Liver (tissue), 8 donors: ENCODE measurements at regions not wholly inside any gene's neighbourhood (a gene's known extent, or its start where the extent isn't known, plus 50 kb on each side); places are given as distances from the start of the nearest gene placed in this dataset.

Experiments used
- DNase-seq: peaks from one replicate; pipeline ENCODE4 v3.0.0-alpha.2; 2017; ENCODE audit warnings: low spot score
- H3K27ac ChIP-seq, 2 donors: one replicate each; pipeline ENCODE4 v1.7.0; 2013; ENCODE audit warnings: inconsistent platforms in 2 of 2, low read length in 2 of 2, control low read depth in 1 of 2, low read depth in 1 of 2, mild to moderate bottlenecking in 1 of 2
- H3K27me3 ChIP-seq, 4 donors: one replicate each; pipeline versions ENCODE4 v1.6.1 to v1.7.0; 2013; ENCODE audit warnings: low read length in 3 of 4, inconsistent platforms in 1 of 4, mild to moderate bottlenecking in 1 of 4, moderate library complexity in 1 of 4; ENCODE audit not compliant: control insufficient read depth in 4 of 4, insufficient read depth in 4 of 4
- H3K36me3 ChIP-seq, 4 donors: one replicate each; pipeline versions ENCODE4 v1.6.1 to v1.7.0; 2013; ENCODE audit warnings: low read length in 3 of 4, mild to moderate bottlenecking in 3 of 4, low read depth in 1 of 4, moderate library complexity in 1 of 4; ENCODE audit not compliant: control insufficient read depth in 4 of 4, insufficient read depth in 3 of 4
- H3K4me1 ChIP-seq, 4 donors: one replicate each; pipeline versions ENCODE4 v1.6.1 to v1.7.0; 2013; ENCODE audit warnings: low read length in 3 of 4, mild to moderate bottlenecking in 3 of 4, moderate library complexity in 1 of 4; ENCODE audit not compliant: control insufficient read depth in 4 of 4, insufficient read depth in 4 of 4
- H3K4me3 ChIP-seq, 3 donors: one replicate each; pipeline versions ENCODE4 v1.6.1 to v1.7.0; 2013; ENCODE audit warnings: low read length in 3 of 3, control low read depth in 1 of 3, low read depth in 1 of 3, mild to moderate bottlenecking in 1 of 3
- H3K9ac ChIP-seq, 2 donors: one replicate each; pipeline ENCODE4 v1.7.0; 2013; ENCODE audit warnings: low read length in 2 of 2, mild to moderate bottlenecking in 2 of 2, moderate library complexity in 2 of 2, control low read depth in 1 of 2, low read depth in 1 of 2
- H3K9me3 ChIP-seq, 4 donors: one replicate each; pipeline versions ENCODE4 v1.6.1 to v1.7.0; 2013; ENCODE audit warnings: low read length in 3 of 4; ENCODE audit not compliant: control insufficient read depth in 4 of 4
- CTCF ChIP-seq: fragments of 150-350 bp; IDR thresholded peaks from 2 replicates; pipeline ENCODE4 v1.5.1; 2017; ENCODE audit warnings: improper control_type of control experiment, low read depth, low read length; ENCODE audit not compliant: missing input control
- EGR1 ChIP-seq, 2 donors: IDR thresholded peaks; 2 replicates each; pipeline ENCODE4 v1.6.1; 2016 to 2018; ENCODE audit warnings: antibody characterized with exemption in 2 of 2, low read depth in 2 of 2
- FOXA1 ChIP-seq: IDR thresholded peaks from 2 replicates; pipeline ENCODE4 v1.6.1; 2016; ENCODE audit warnings: antibody characterized with exemption
- FOXA2 ChIP-seq: IDR thresholded peaks from 2 replicates; pipeline ENCODE4 v1.6.1; 2016; ENCODE audit warnings: antibody characterized with exemption
- GABPA ChIP-seq, 2 donors: IDR thresholded peaks in 1 of 2; conservative IDR thresholded peaks in 1 of 2; 2 replicates each; pipeline ENCODE4 v1.6.1; 2016; ENCODE audit warnings: antibody characterized with exemption in 2 of 2, mild to moderate bottlenecking in 1 of 2, moderate library complexity in 1 of 2
- HNF4G ChIP-seq: IDR thresholded peaks from 2 replicates; pipeline ENCODE4 v1.6.1; 2016; ENCODE audit warnings: antibody characterized with exemption
- JUND ChIP-seq, 2 donors: IDR thresholded peaks; 2 replicates each; pipeline ENCODE4 v1.6.1; 2016; ENCODE audit warnings: antibody characterized with exemption in 2 of 2
- NR2F2 ChIP-seq: IDR thresholded peaks from 2 replicates; pipeline ENCODE4 v1.6.1; 2016; ENCODE audit warnings: antibody characterized with exemption
- RAD21 ChIP-seq, 2 donors: IDR thresholded peaks; 2 replicates each; pipeline ENCODE4 v1.6.1; 2016; ENCODE audit warnings: antibody characterized with exemption in 2 of 2, mild to moderate bottlenecking in 2 of 2
- RXRA ChIP-seq, 2 donors: IDR thresholded peaks; 2 replicates each; pipeline ENCODE4 v1.6.1; 2017 to 2018; ENCODE audit warnings: antibody characterized with exemption in 2 of 2, mild to moderate bottlenecking in 1 of 2
- SP1 ChIP-seq: IDR thresholded peaks from 2 replicates; pipeline ENCODE4 v1.6.1; 2018; ENCODE audit warnings: antibody characterized with exemption, mild to moderate bottlenecking
- TAF1 ChIP-seq: conservative IDR thresholded peaks from 2 replicates; pipeline ENCODE4 v1.6.1; 2016; ENCODE audit warnings: antibody characterized with exemption, mild to moderate bottlenecking
- YY1 ChIP-seq: IDR thresholded peaks from 2 replicates; pipeline ENCODE4 v1.6.1; 2016; ENCODE audit warnings: antibody characterized with exemption, mild to moderate bottlenecking
- ZBTB33 ChIP-seq: IDR thresholded peaks from 2 replicates; pipeline ENCODE4 v1.6.1; 2016; ENCODE audit warnings: antibody characterized with exemption
- WGBS: extraction: QIAGEN DNeasy Blood & Tissue Kit; methylation state at CpG from one replicate; pipeline ENCODE4 v1.1.7; 2013; 5-methylcytosine and 5-hydroxymethylcytosine counted together
- TF ChIP-seq, protein P1 (sequence below): IDR thresholded peaks from 2 replicates; pipeline ENCODE4 v1.6.1; 2016; ENCODE audit warnings: antibody characterized with exemption
- TF ChIP-seq, protein P2 (sequence below): IDR thresholded peaks from 2 replicates; pipeline ENCODE4 v1.6.1; 2016; ENCODE audit warnings: antibody characterized with exemption, mild to moderate bottlenecking
- TF ChIP-seq, protein P3 (sequence below): IDR thresholded peaks from 2 replicates; pipeline ENCODE4 v1.6.1; 2016; ENCODE audit warnings: antibody characterized with exemption
- donor health status: healthy.
- donor health status: healthy.
- donor health status: healthy.
- donor health status: healthy.
- donor health status: healthy.

DNA sequence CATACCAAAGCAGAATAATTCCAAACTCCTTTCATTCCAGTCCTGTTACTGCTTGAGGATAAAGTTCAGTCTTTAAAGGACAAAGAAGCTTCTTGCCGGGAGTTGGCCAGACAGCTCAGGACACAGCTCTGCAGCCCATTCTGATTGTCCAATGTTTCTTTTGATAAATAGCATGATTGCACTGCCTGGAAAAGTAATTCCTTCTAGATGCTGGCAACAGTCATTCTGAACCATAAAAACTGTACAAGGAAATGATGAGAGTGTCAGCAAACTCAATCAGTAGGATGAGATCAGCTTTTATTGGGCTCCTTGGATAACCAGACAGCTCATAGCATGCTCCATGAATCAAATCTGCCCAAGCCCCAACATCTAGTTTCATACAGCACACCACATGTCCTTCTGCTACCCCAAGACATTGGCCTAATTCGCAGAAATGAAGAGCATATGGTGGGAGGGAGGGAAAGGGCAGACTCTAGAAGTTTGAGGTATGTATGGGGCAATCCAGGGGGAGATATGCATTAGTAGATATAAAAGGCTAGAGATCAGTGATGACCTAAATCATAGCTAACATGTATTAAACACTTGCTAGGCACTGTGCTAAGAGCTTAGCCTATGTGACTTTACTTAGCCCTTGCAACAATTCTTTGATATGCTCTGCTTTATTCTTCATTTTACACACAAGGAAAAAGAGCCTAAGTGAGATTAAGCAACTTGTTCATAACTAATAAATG lies 219.9 kb upstream of the NREP start:
- no peaks in the 10 kb centered on the region for H3K9me3 ChIP-seq
- peaks cover 0 to 4% (median 0%) of the 10 kb centered on the region in 4 donors for H3K27me3 ChIP-seq
- H3K27ac ChIP-seq: no peak overlapping the region
- no peak for DNase-seq
- no peaks in the 10 kb centered on the region for H3K4me1 ChIP-seq
- 88% methylated on average over 2 of the region's 2 CpGs for WGBS
- TF ChIP-seq, protein P1, sequence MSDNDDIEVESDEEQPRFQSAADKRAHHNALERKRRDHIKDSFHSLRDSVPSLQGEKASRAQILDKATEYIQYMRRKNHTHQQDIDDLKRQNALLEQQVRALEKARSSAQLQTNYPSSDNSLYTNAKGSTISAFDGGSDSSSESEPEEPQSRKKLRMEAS: no peak
- TF ChIP-seq FOXA2 (no peak), RXRA (IDR thresholded peaks at IDR 0.05) (no peak), NR2F2 (no peak), JUND (IDR thresholded peaks at IDR 0.05) (no peak), TAF1 (no peak), CTCF (no peak), HNF4G (no peak), YY1 (no peak), EGR1 (IDR thresholded peaks at IDR 0.05; ENCODE audit: low read depth in 2 of 2) (no peak), FOXA1 (no peak), GABPA (IDR thresholded peaks at IDR 0.05 in 1 of 2, conservative IDR thresholded peaks at IDR 0.05 in 1 of 2) (no peak)
- TF ChIP-seq, protein P2, sequence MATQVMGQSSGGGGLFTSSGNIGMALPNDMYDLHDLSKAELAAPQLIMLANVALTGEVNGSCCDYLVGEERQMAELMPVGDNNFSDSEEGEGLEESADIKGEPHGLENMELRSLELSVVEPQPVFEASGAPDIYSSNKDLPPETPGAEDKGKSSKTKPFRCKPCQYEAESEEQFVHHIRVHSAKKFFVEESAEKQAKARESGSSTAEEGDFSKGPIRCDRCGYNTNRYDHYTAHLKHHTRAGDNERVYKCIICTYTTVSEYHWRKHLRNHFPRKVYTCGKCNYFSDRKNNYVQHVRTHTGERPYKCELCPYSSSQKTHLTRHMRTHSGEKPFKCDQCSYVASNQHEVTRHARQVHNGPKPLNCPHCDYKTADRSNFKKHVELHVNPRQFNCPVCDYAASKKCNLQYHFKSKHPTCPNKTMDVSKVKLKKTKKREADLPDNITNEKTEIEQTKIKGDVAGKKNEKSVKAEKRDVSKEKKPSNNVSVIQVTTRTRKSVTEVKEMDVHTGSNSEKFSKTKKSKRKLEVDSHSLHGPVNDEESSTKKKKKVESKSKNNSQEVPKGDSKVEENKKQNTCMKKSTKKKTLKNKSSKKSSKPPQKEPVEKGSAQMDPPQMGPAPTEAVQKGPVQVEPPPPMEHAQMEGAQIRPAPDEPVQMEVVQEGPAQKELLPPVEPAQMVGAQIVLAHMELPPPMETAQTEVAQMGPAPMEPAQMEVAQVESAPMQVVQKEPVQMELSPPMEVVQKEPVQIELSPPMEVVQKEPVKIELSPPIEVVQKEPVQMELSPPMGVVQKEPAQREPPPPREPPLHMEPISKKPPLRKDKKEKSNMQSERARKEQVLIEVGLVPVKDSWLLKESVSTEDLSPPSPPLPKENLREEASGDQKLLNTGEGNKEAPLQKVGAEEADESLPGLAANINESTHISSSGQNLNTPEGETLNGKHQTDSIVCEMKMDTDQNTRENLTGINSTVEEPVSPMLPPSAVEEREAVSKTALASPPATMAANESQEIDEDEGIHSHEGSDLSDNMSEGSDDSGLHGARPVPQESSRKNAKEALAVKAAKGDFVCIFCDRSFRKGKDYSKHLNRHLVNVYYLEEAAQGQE: no peak
- no peak overlapping the region for H3K9ac ChIP-seq
- no peak overlapping the region for H3K4me3 ChIP-seq
- H3K36me3 ChIP-seq: no peaks in the 10 kb centered on the region

DNA sequence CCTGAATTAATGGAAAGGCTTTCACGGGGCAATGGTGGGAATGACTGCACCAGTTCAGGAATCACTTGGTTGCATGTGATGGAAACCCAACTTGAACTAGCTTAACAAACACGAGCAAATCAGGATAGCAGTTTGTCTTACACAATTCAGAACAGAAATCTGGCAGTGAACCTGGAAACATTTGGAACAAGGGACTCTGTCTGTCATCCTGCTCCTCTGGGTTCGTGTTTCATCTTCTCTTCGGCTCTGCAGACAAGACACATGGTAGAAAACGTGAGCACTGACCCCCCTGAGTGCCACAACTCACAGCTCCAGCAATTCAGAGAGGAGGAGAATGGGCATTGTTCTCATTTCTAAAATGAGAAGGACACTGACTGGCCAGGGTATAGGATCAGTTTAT lies 218.1 kb upstream of the NREP start:
- H3K36me3 ChIP-seq: no peaks in the 10 kb centered on the region
- H3K4me3 ChIP-seq: no peak overlapping the region
- no peaks in the 10 kb centered on the region for H3K9me3 ChIP-seq
- 62% methylated on average over 5 of the region's 5 CpGs for WGBS
- H3K27me3 ChIP-seq: peaks cover 0 to 4% (median 0%) of the 10 kb centered on the region in 4 donors
- no peaks in the 10 kb centered on the region for H3K4me1 ChIP-seq
- H3K9ac ChIP-seq: no peak overlapping the region
- TF ChIP-seq SP1: no peak
- TF ChIP-seq, protein P2: no peak
- TF ChIP-seq TAF1: no peak
- no peak for TF ChIP-seq YY1
- TF ChIP-seq NR2F2: no peak
- no peak for TF ChIP-seq FOXA1
- TF ChIP-seq RXRA (IDR thresholded peaks at IDR 0.05): no peak
- TF ChIP-seq, protein P3, sequence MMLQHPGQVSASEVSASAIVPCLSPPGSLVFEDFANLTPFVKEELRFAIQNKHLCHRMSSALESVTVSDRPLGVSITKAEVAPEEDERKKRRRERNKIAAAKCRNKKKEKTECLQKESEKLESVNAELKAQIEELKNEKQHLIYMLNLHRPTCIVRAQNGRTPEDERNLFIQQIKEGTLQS: no peak
- TF ChIP-seq ZBTB33: no peak
- no peak for TF ChIP-seq GABPA (IDR thresholded peaks at IDR 0.05 in 1 of 2, conservative IDR thresholded peaks at IDR 0.05 in 1 of 2)
- TF ChIP-seq RAD21 (IDR thresholded peaks at IDR 0.05): no peak
- TF ChIP-seq CTCF: no peak
- TF ChIP-seq EGR1 (IDR thresholded peaks at IDR 0.05; ENCODE audit: low read depth in 2 of 2): no peak
- H3K27ac ChIP-seq: no peak overlapping the region
- no peak for DNase-seq
